Colonic mucosa (tissue), 4 donors: ENCODE measurements at regions not wholly inside any gene's neighbourhood (a gene's known extent, or its start where the extent isn't known, plus 50 kb on each side); places are given as distances from the start of the nearest gene placed in this dataset.

Experiments used
- DNase-seq: peaks from one replicate; pipeline ENCODE4 v3.0.0-alpha.2; 2020
- H3K27ac ChIP-seq: fragments of 200-600 bp; one replicate; pipeline ENCODE4 v1.8.0; 2021
- H3K27me3 ChIP-seq: fragments of 200-600 bp; one replicate; pipeline ENCODE4 v1.8.0; 2021
- H3K36me3 ChIP-seq: fragments of 200-600 bp; one replicate; pipeline ENCODE4 v1.8.0; 2021
- H3K4me1 ChIP-seq: fragments of 200-600 bp; one replicate; pipeline ENCODE4 v1.8.0; 2021; ENCODE audit warnings: mild to moderate bottlenecking
- H3K4me3 ChIP-seq: fragments of 200-600 bp; one replicate; pipeline ENCODE4 v1.8.0; 2021
- H3K9ac ChIP-seq, 2 donors: one replicate each; pipeline ENCODE4 v1.7.0; 2013; ENCODE audit warnings: control low read depth in 2 of 2, low read depth in 2 of 2, low read length in 2 of 2
- H3K9me3 ChIP-seq: fragments of 200-600 bp; one replicate; pipeline ENCODE4 v1.8.0; 2021
- CTCF ChIP-seq: fragments of 200-600 bp; IDR thresholded peaks from one replicate; pipeline ENCODE4 v1.8.0; 2022; ENCODE audit warnings: antibody characterized with exemption, mild to moderate bottlenecking
- intact Hi-C: fragments of 100-400 bp; cut with DNase I; formaldehyde crosslinking; loops from one replicate; pipeline ENCODE4 v1.14.1; 2022
- donor health status: healthy.
- donor health status: DM: no; HTN: no; CAD: no.
- donor health status: DM: no; HTN: no; CAD: no.

- no peak for TF ChIP-seq CTCF
- Histone ChIP-seq H3K4me3 (no peak overlapping the region), H3K27me3 (no peaks in the 10 kb centered on the region), H3K36me3 (no peaks in the 10 kb centered on the region), H3K9ac (no peak overlapping the region), H3K4me1 (no peaks in the 10 kb centered on the region), H3K9me3 (no peaks in the 10 kb centered on the region), H3K27ac (no peak overlapping the region)
- intact Hi-C loops: loop anchor here (10.0 kb wide), 2 partner anchors 134 to 164 kb away; no protein-coding TSS in a partner anchor
- no peak for DNase-seq
Measured at GRCh38 chr17:43329183-43329582, 69.6 kb upstream of the ARL4D start.

- Histone ChIP-seq H3K9me3 (no peaks in the 10 kb centered on the region), H3K4me3 (no peak overlapping the region), H3K27me3 (no peaks in the 10 kb centered on the region), H3K36me3 (no peaks in the 10 kb centered on the region), H3K4me1 (no peaks in the 10 kb centered on the region), H3K9ac (no peak overlapping the region), H3K27ac (no peak overlapping the region)
- DNase-seq: no peak
- TF ChIP-seq CTCF: no peak
- intact Hi-C loops: loop anchor here (10.0 kb wide), 2 partner anchors 134 to 164 kb away; no protein-coding TSS in a partner anchor
Measured at GRCh38 chr17:43328650-43329049, 70.1 kb upstream of the ARL4D start.

- Histone ChIP-seq H3K4me3 (no peak overlapping the region), H3K36me3 (no peaks in the 10 kb centered on the region), H3K9ac (no peak overlapping the region), H3K27me3 (no peaks in the 10 kb centered on the region), H3K27ac (no peak overlapping the region), H3K4me1 (no peaks in the 10 kb centered on the region), H3K9me3 (no peaks in the 10 kb centered on the region)
- no peak for TF ChIP-seq CTCF
- DNase-seq: no peak
- intact Hi-C loops: loop anchor here (10.0 kb wide), 2 partner anchors 133 to 163 kb away; no protein-coding TSS in a partner anchor
Measured at GRCh38 chr17:43327834-43328420, 70.9 kb upstream of the ARL4D start.

GRCh38 chr17:43327421-43327820 is 71.4 kb upstream of the ARL4D start:
- Histone ChIP-seq H3K4me3 (no peak overlapping the region), H3K4me1 (no peaks in the 10 kb centered on the region), H3K9ac (no peak overlapping the region), H3K27ac (no peak overlapping the region), H3K36me3 (no peaks in the 10 kb centered on the region), H3K9me3 (no peaks in the 10 kb centered on the region), H3K27me3 (no peaks in the 10 kb centered on the region)
- intact Hi-C loops: loop anchor here (10.0 kb wide), 2 partner anchors 133 to 163 kb away; no protein-coding TSS in a partner anchor
- no peak for TF ChIP-seq CTCF
- no peak for DNase-seq

- no peak overlapping the region for H3K9ac ChIP-seq
- H3K4me3 ChIP-seq: no peak overlapping the region
- TF ChIP-seq CTCF: no peak
- no peaks in the 10 kb centered on the region for H3K4me1 ChIP-seq
- no peak overlapping the region for H3K27ac ChIP-seq
- no peaks in the 10 kb centered on the region for H3K9me3 ChIP-seq
- H3K36me3 ChIP-seq: no peaks in the 10 kb centered on the region
- DNase-seq: no peak
- intact Hi-C loops: loop anchor here (10.0 kb wide), 2 partner anchors 132 to 162 kb away; no protein-coding TSS in a partner anchor
- H3K27me3 ChIP-seq: no peaks in the 10 kb centered on the region
Measured at GRCh38 chr17:43326490-43327275, 72.1 kb upstream of the ARL4D start.
